ENCODE measurements at regions not wholly inside any gene's neighbourhood (a gene's known extent, or its start where the extent isn't known, plus 50 kb on each side); places are given as distances from the start of the nearest gene placed in this dataset.

DNA sequence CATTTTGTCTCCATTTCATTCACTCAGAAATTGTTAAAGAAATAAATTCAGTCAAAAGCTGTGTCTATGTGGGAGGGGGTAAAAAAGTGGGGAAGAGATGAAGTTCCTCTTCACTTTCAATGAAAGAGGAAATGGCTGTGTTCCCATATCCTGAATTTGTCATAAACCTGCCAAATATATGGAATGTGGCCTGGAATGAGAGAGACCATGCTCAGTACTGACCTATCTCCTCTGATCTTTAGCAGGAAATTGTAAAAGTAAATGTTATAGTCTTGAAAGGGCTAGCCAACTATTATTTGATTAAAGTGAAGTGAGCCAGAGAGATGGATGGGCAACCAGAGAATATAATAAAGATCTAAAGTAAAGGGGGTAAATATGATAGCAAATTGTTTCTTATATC, 130.3 kb upstream of the C21orf91 start:
- no peaks in the 10 kb centered on the region for H3K36me3 ChIP-seq
- no peaks in the 10 kb centered on the region for H3K4me1 ChIP-seq (ENCODE audit: control insufficient read depth in 1 of 2, insufficient read depth in 1 of 2, low read depth in 1 of 2, low read length in 1 of 2)
- no peak overlapping the region for H3K27ac ChIP-seq
- H3K9me3 ChIP-seq, result no peaks in the 10 kb centered on the region
- no peaks in the 10 kb centered on the region for H3K27me3 ChIP-seq
- no peak overlapping the region for H3K4me3 ChIP-seq (ENCODE audit: low read depth in 1 of 2, low read length in 1 of 2)
- TF ChIP-seq, protein P1, sequence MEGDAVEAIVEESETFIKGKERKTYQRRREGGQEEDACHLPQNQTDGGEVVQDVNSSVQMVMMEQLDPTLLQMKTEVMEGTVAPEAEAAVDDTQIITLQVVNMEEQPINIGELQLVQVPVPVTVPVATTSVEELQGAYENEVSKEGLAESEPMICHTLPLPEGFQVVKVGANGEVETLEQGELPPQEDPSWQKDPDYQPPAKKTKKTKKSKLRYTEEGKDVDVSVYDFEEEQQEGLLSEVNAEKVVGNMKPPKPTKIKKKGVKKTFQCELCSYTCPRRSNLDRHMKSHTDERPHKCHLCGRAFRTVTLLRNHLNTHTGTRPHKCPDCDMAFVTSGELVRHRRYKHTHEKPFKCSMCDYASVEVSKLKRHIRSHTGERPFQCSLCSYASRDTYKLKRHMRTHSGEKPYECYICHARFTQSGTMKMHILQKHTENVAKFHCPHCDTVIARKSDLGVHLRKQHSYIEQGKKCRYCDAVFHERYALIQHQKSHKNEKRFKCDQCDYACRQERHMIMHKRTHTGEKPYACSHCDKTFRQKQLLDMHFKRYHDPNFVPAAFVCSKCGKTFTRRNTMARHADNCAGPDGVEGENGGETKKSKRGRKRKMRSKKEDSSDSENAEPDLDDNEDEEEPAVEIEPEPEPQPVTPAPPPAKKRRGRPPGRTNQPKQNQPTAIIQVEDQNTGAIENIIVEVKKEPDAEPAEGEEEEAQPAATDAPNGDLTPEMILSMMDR (IDR thresholded peaks at IDR 0.05), result no peak

DNA sequence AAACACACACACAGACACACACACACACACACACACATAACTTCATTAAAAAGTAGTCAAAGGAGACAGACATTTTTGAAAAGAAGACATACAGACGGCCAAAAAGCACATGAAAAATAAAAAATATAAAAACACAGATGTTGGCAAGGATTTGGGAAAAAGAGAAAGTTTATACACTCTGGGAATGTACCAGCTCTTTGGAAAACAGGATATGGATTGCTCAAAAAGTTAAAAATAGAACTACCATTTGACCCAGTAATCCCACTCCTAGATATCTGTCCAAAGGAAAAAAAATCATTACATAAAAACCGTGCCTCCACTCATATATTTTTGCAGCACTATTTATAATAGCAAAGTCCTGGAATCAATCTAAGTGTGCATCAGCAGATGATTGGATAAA, 128.4 kb upstream of the C21orf91 start:
- Histone ChIP-seq H3K4me3 (ENCODE audit: low read depth in 1 of 2, low read length in 1 of 2) (no peak overlapping the region), H3K9me3 (no peaks in the 10 kb centered on the region), H3K4me1 (ENCODE audit: control insufficient read depth in 1 of 2, insufficient read depth in 1 of 2, low read depth in 1 of 2, low read length in 1 of 2) (no peaks in the 10 kb centered on the region), H3K27me3 (no peaks in the 10 kb centered on the region), H3K36me3 (no peaks in the 10 kb centered on the region), H3K27ac (no peak overlapping the region)
- TF ChIP-seq, protein P1 (IDR thresholded peaks at IDR 0.05), result no peak

DNA sequence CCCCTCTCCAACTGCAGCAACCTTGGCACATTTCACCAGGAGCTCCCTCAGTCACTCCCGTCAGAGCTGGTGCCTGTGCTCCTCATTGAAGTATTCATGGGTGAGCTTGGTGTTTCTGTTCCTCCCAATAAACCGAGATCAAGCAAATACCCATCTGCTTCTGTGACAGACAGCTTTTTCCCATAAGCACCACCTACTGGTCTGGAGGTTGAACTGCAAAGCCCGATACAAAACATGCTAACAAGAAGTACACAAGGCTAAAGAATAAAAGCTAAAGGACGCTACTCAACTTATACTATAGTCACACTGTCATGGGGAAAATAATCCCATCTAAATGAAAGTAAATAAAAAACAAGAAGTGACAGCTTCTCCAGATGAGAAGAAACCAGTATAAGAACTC, 111.9 kb upstream of the C21orf91 start:
- TF ChIP-seq, protein P1 (IDR thresholded peaks at IDR 0.05), result no peak
- H3K27me3 ChIP-seq, result no peaks in the 10 kb centered on the region
- no peak overlapping the region for H3K27ac ChIP-seq
- no peaks in the 10 kb centered on the region for H3K36me3 ChIP-seq
- H3K4me1 ChIP-seq (ENCODE audit: control insufficient read depth in 1 of 2, insufficient read depth in 1 of 2, low read depth in 1 of 2, low read length in 1 of 2), result no peaks in the 10 kb centered on the region
- H3K9me3 ChIP-seq, result no peaks in the 10 kb centered on the region
- H3K4me3 ChIP-seq (ENCODE audit: low read depth in 1 of 2, low read length in 1 of 2), result no peak overlapping the region

DNA sequence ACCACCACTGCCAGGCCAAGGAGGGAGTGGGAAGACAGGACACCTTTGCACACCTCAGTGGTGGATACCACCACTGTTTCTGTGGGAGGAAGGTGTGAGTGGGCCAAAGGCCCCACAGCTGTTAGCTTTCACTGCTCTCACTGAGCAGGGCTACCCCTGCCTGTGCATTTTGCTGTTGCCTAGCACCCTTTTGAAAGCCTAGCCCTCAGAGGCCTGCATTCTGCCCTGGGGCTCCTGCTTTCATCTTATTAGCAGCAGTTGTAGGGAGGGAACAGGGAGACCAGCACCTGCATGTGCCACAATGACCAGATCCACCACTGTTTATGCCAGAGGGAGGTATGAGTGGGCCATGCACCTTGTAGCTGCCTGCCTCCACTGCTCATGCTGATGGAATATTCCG, 110.9 kb upstream of the C21orf91 start:
- Histone ChIP-seq H3K9me3 (no peaks in the 10 kb centered on the region), H3K36me3 (no peaks in the 10 kb centered on the region), H3K27me3 (no peaks in the 10 kb centered on the region), H3K27ac (no peak overlapping the region), H3K4me1 (ENCODE audit: control insufficient read depth in 1 of 2, insufficient read depth in 1 of 2, low read depth in 1 of 2, low read length in 1 of 2) (no peaks in the 10 kb centered on the region), H3K4me3 (ENCODE audit: low read depth in 1 of 2, low read length in 1 of 2) (no peak overlapping the region)
- TF ChIP-seq, protein P1 (IDR thresholded peaks at IDR 0.05), result no peak

DNA sequence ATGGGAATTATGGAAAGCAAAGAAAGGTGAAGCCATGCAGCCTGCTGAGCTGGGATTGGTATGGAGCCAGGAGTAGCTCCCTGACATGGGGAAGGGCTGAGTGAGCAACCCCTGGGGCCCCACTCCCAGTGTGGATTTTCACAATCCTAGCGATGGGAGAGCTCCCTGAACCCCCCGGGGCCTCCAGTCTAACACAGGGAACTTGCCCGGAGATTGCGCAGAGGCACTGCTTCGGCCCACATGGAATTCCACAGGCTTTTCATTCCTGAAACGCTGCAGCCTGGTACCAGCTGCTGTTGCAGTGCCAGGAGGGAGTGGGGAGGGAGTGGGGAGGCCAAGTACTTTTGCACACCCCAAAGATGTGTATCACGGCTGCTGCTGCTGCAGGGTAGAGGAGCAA, 110.4 kb upstream of the C21orf91 start:
- Histone ChIP-seq H3K4me3 (ENCODE audit: low read depth in 1 of 2, low read length in 1 of 2) (no peak overlapping the region), H3K36me3 (no peaks in the 10 kb centered on the region), H3K4me1 (ENCODE audit: control insufficient read depth in 1 of 2, insufficient read depth in 1 of 2, low read depth in 1 of 2, low read length in 1 of 2) (no peaks in the 10 kb centered on the region), H3K27me3 (no peaks in the 10 kb centered on the region), H3K27ac (no peak overlapping the region), H3K9me3 (no peaks in the 10 kb centered on the region)
- TF ChIP-seq, protein P1 (IDR thresholded peaks at IDR 0.05), result no peak

DNA sequence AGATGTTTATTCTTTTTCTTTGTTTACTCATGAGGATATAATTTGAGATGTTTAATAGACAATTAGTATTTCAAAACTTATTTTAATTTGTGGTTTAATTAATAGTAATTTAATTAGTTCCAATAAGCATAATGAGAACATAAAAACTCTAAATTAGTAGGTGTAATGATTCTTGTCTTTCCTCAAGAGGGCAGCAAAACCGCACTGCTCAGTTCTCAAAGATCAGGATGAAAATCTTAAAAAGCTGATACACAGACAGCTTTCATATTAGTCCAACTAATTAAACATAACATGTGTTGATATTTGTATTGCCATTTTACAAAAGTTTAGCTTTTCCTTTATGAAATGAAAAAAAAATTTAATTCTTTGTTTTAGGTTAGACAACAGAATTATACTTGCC, 106.7 kb upstream of the C21orf91 start:
- Histone ChIP-seq H3K4me1 (ENCODE audit: control insufficient read depth in 1 of 2, insufficient read depth in 1 of 2, low read depth in 1 of 2, low read length in 1 of 2) (no peaks in the 10 kb centered on the region), H3K36me3 (no peaks in the 10 kb centered on the region), H3K27me3 (no peaks in the 10 kb centered on the region), H3K9me3 (no peaks in the 10 kb centered on the region), H3K27ac (no peak overlapping the region), H3K4me3 (ENCODE audit: low read depth in 1 of 2, low read length in 1 of 2) (no peak overlapping the region)
- TF ChIP-seq, protein P1 (IDR thresholded peaks at IDR 0.05), result no peak
